Mesothelial cell of epicardium (in vitro differentiated cells): ENCODE measurements at regions not wholly inside any gene's neighbourhood (a gene's known extent, or its start where the extent isn't known, plus 50 kb on each side); places are given as distances from the start of the nearest gene placed in this dataset.

Experiments used
- DNase-seq, 2 experiments: peaks; one replicate each; pipeline ENCODE4 v3.0.0; 2021; ENCODE audit warnings: low spot score in 2 of 2; ENCODE audit not compliant: unreplicated experiment in 2 of 2
- H3K27ac Mint-ChIP-seq: 2 replicates; pipeline ENCODE4 v1.8.0; 2021; ENCODE audit warnings: mixed read lengths
- H3K27me3 Mint-ChIP-seq: 2 replicates; pipeline ENCODE4 v1.8.0; 2021; ENCODE audit warnings: low read depth, mixed read lengths
- H3K36me3 Mint-ChIP-seq: 2 replicates; pipeline ENCODE4 v1.8.0; 2021; ENCODE audit warnings: mixed read lengths
- H3K4me1 Mint-ChIP-seq: 2 replicates; pipeline ENCODE4 v1.8.0; 2021; ENCODE audit warnings: mixed read lengths
- H3K4me3 Mint-ChIP-seq: 2 replicates; pipeline ENCODE4 v1.8.0; 2021; ENCODE audit warnings: mild to moderate bottlenecking, moderate library complexity, mixed read lengths
- H3K9me3 Mint-ChIP-seq: 2 replicates; pipeline ENCODE4 v1.8.0; 2021; ENCODE audit warnings: mixed read lengths
- CTCF ChIP-seq: fragments of 200-600 bp; sonication (generic); IDR thresholded peaks from one replicate; pipeline ENCODE4 v1.5.0; 2021; ENCODE audit warnings: antibody characterized with exemption; ENCODE audit not compliant: unreplicated experiment

DNA sequence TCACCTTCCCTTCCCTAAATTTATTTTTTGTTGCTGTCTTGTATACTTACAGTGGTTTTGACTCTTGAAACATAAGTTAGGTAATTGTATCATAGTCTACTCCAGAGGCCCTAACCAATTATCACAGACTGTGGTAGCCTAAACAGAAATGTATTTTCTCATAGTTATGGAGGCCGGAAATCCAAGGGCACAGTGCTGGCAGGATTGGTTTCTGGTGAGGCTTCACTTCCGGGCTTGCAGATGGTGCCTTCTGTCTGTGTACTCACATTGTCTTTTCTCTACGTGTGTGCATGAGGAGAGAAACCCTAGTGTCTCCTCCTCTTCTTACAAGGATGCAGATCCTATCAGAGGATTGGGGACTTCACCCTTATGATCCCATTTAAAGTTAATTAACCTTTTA lies 290.2 kb upstream of the KCNMB2 start:
- Mint-ChIP-seq H3K9me3 (peaks cover 28% of the 10 kb centered on the region), H3K4me3 (no peak overlapping the region), H3K27me3 (no peaks in the 10 kb centered on the region), H3K27ac (no peak overlapping the region), H3K36me3 (peaks cover 11% of the 10 kb centered on the region), H3K4me1 (peaks cover 17% of the 10 kb centered on the region)
- DNase-seq: no peak
- TF ChIP-seq CTCF: no peak

- peaks cover 4% of the 10 kb centered on the region for H3K36me3 Mint-ChIP-seq
These were observed 280.9 kb upstream of the KCNMB2 start for GRCh38 chr3:178255315-178255714.

DNA sequence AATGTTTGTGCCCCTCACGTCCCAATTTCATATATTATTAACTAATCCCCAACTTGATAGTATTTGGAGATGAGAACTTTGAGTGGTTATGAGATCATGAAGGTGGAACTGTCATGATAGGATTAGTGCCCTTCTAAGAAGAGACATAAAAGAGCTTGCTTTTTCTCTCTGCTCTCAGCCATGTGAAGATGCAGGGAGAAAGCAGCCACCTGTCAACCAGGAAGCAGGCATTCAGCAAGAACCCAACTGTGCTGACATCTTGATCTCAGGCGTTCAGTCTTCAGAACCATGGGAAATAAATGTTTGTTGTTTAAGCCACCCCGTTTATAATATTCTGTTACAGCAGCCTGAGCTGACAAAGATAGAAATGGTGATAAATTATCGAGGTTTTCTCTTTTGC lies 278.7 kb upstream of the KCNMB2 start:
- Mint-ChIP-seq H3K27me3 (no peaks in the 10 kb centered on the region), H3K36me3 (peaks cover 2% of the 10 kb centered on the region), H3K9me3 (peaks cover 10% of the 10 kb centered on the region), H3K4me1 (peaks cover 21% of the 10 kb centered on the region), H3K27ac (no peak overlapping the region), H3K4me3 (no peak overlapping the region)
- DNase-seq: no peak
- no peak for TF ChIP-seq CTCF

More at GRCh38 chr3:178255315-178255714, 280.9 kb upstream of the KCNMB2 start:
- H3K27ac Mint-ChIP-seq: no peak overlapping the region
- peaks cover 13% of the 10 kb centered on the region for H3K9me3 Mint-ChIP-seq
- no peaks in the 10 kb centered on the region for H3K27me3 Mint-ChIP-seq
- H3K4me1 Mint-ChIP-seq: peaks cover 6% of the 10 kb centered on the region
- no peak for DNase-seq
- H3K4me3 Mint-ChIP-seq: no peak overlapping the region
- TF ChIP-seq CTCF: no peak

- Mint-ChIP-seq H3K9me3 (peaks cover 10% of the 10 kb centered on the region), H3K27ac (no peak overlapping the region), H3K4me3 (no peak overlapping the region), H3K27me3 (no peaks in the 10 kb centered on the region), H3K4me1 (peaks cover 25% of the 10 kb centered on the region), H3K36me3 (peaks cover 2% of the 10 kb centered on the region)
- no peak for DNase-seq
- TF ChIP-seq CTCF: no peak
These were observed 278.1 kb upstream of the KCNMB2 start for GRCh38 chr3:178258121-178258520.

GRCh38 chr3:178259703-178260102 lies 276.5 kb upstream of the KCNMB2 start:
- Mint-ChIP-seq H3K4me1 (peaks cover 31% of the 10 kb centered on the region), H3K27me3 (no peaks in the 10 kb centered on the region), H3K36me3 (peaks cover 2% of the 10 kb centered on the region), H3K27ac (no peak overlapping the region), H3K4me3 (no peak overlapping the region), H3K9me3 (peaks cover 4% of the 10 kb centered on the region)
- no peak for TF ChIP-seq CTCF
- no peak for DNase-seq
